ENCODE measurements at regions not wholly inside any gene's neighbourhood (a gene's known extent, or its start where the extent isn't known, plus 50 kb on each side); places are given as distances from the start of the nearest gene placed in this dataset.

- TF ChIP-seq EZH2 (IDR thresholded peaks at IDR 0.05; ENCODE audit: borderline replicate concordance) (no peak), EZH2phosphoT487 (IDR thresholded peaks at IDR 0.05; ENCODE audit: low read depth, severe bottlenecking, unreplicated experiment) (no peak), CTCF (IDR thresholded peaks at IDR 0.05; ENCODE audit: poor library complexity) (no peak)
- Histone ChIP-seq H3K9me3 (ENCODE audit: low read depth) (no peaks in the 10 kb centered on the region), H3K79me2 (no peaks in the 10 kb centered on the region), H3K9me2 (replicated peaks; ENCODE audit: insufficient read depth) (no peaks in the 10 kb centered on the region), H3K27ac (no peak overlapping the region), H2AFZ (no peak overlapping the region), H3K4me2 (no peak overlapping the region), H4K20me1 (ENCODE audit: insufficient read depth, poor library complexity, severe bottlenecking) (no peaks in the 10 kb centered on the region), H3K27me3 (no peaks in the 10 kb centered on the region), H3K4me1 (ENCODE audit: insufficient read depth) (peaks cover 27% of the 10 kb centered on the region), H3K4me3 (no peak overlapping the region), H3K36me3 (replicated peaks; ENCODE audit: insufficient read depth, low read depth) (no peaks in the 10 kb centered on the region)
- 86% methylated on average over 3 of the region's 3 CpGs for WGBS (ENCODE audit: low lambda C conversion rate, missing lambda C conversion rate)
- DNase-seq (ENCODE audit: low spot score), result no peak
Observed at GRCh38 chr10:3891396-3891795, 106.4 kb upstream of the KLF6 start.

GRCh38 chr10:3890602-3891352 is 105.8 kb upstream of the KLF6 start:
- Histone ChIP-seq H4K20me1 (ENCODE audit: insufficient read depth, poor library complexity, severe bottlenecking) (no peaks in the 10 kb centered on the region), H3K27me3 (no peaks in the 10 kb centered on the region), H3K9me3 (ENCODE audit: low read depth) (no peaks in the 10 kb centered on the region), H2AFZ (no peak overlapping the region), H3K36me3 (replicated peaks; ENCODE audit: insufficient read depth, low read depth) (no peaks in the 10 kb centered on the region), H3K27ac (peak overlapping the region; percentile 96), H3K4me1 (ENCODE audit: insufficient read depth) (peaks cover 34% of the 10 kb centered on the region), H3K4me2 (no peak overlapping the region), H3K9me2 (replicated peaks; ENCODE audit: insufficient read depth) (no peaks in the 10 kb centered on the region), H3K79me2 (no peaks in the 10 kb centered on the region), H3K4me3 (no peak overlapping the region)
- no peak for DNase-seq (ENCODE audit: low spot score)
- WGBS (ENCODE audit: low lambda C conversion rate, missing lambda C conversion rate), result 83% methylated on average over 14 of the region's 14 CpGs
- TF ChIP-seq EZH2 (IDR thresholded peaks at IDR 0.05; ENCODE audit: borderline replicate concordance) (no peak), EZH2phosphoT487 (IDR thresholded peaks at IDR 0.05; ENCODE audit: low read depth, severe bottlenecking, unreplicated experiment) (no peak)

GRCh38 chr10:3889961-3890522 is 105.0 kb upstream of the KLF6 start:
- Histone ChIP-seq H4K20me1 (ENCODE audit: insufficient read depth, poor library complexity, severe bottlenecking) (no peaks in the 10 kb centered on the region), H3K4me2 (no peak overlapping the region), H3K4me1 (ENCODE audit: insufficient read depth) (peaks cover 35% of the 10 kb centered on the region), H3K27ac (peak overlapping the region; percentile 96), H3K9me3 (ENCODE audit: low read depth) (no peaks in the 10 kb centered on the region), H3K27me3 (no peaks in the 10 kb centered on the region), H2AFZ (no peak overlapping the region), H3K36me3 (replicated peaks; ENCODE audit: insufficient read depth, low read depth) (no peaks in the 10 kb centered on the region), H3K9me2 (replicated peaks; ENCODE audit: insufficient read depth) (no peaks in the 10 kb centered on the region), H3K79me2 (no peaks in the 10 kb centered on the region), H3K4me3 (no peak overlapping the region)
- TF ChIP-seq EZH2phosphoT487 (IDR thresholded peaks at IDR 0.05; ENCODE audit: low read depth, severe bottlenecking, unreplicated experiment) (no peak), EZH2 (IDR thresholded peaks at IDR 0.05; ENCODE audit: borderline replicate concordance) (no peak), CTCF (IDR thresholded peaks at IDR 0.05; ENCODE audit: poor library complexity) (no peak)
- 31% methylated on average over 4 of the region's 4 CpGs for WGBS (ENCODE audit: low lambda C conversion rate, missing lambda C conversion rate)
- DNase-seq (ENCODE audit: low spot score), result peak; percentile 44

GRCh38 chr10:3887885-3888476 is 103.0 kb upstream of the KLF6 start:
- no peak for TF ChIP-seq CTCF (IDR thresholded peaks at IDR 0.05; ENCODE audit: poor library complexity)
- TF ChIP-seq EZH2phosphoT487 (IDR thresholded peaks at IDR 0.05; ENCODE audit: low read depth, severe bottlenecking, unreplicated experiment), result no peak
- TF ChIP-seq EZH2 (IDR thresholded peaks at IDR 0.05; ENCODE audit: borderline replicate concordance), result no peak
- no peaks in the 10 kb centered on the region for H3K27me3 ChIP-seq
- no peak overlapping the region for H3K4me3 ChIP-seq
- H3K36me3 ChIP-seq (replicated peaks; ENCODE audit: insufficient read depth, low read depth), result no peaks in the 10 kb centered on the region
- peak overlapping the region; percentile 10 for H3K4me2 ChIP-seq
- no peaks in the 10 kb centered on the region for H3K9me2 ChIP-seq (replicated peaks; ENCODE audit: insufficient read depth)
- no peaks in the 10 kb centered on the region for H4K20me1 ChIP-seq (ENCODE audit: insufficient read depth, poor library complexity, severe bottlenecking)
- peak; percentile 77 for DNase-seq (ENCODE audit: low spot score)
- H2AFZ ChIP-seq, result no peak overlapping the region
- peak overlapping the region; percentile 96 for H3K27ac ChIP-seq
- 26% methylated on average over 9 of the region's 9 CpGs for WGBS (ENCODE audit: low lambda C conversion rate, missing lambda C conversion rate)
- peaks cover 29% of the 10 kb centered on the region for H3K4me1 ChIP-seq (ENCODE audit: insufficient read depth)
- no peaks in the 10 kb centered on the region for H3K79me2 ChIP-seq
- no peaks in the 10 kb centered on the region for H3K9me3 ChIP-seq (ENCODE audit: low read depth)
